Ureter (tissue), 1 donor: ENCODE measurements at regions not wholly inside any gene's neighbourhood (a gene's known extent, or its start where the extent isn't known, plus 50 kb on each side); places are given as distances from the start of the nearest gene placed in this dataset.
"Not testable (repeated sequence)": the region's sequence is repeated elsewhere in the genome, so short reads cannot be mapped to it uniquely, and the experiment has no call there.

ENCODE experiments used
- DNase-seq: peaks from one replicate; pipeline ENCODE4 v3.0.0-alpha.2; 2020; ENCODE audit warnings: low spot score
- donor health status: DM: yes; HTN: yes; CAD: no.

GRCh38 chr1:229175297-229175696 lies 95.6 kb upstream of the RAB4A start:
- not testable (repeated sequence) for DNase-seq

GRCh38 chr1:229176457-229176856 lies 94.5 kb upstream of the RAB4A start:
- not testable (repeated sequence) for DNase-seq

- DNase-seq, result no peak
Measured at GRCh38 chr1:229180161-229180560, 90.8 kb upstream of the RAB4A start.

GRCh38 chr1:229181419-229181818 lies 89.5 kb upstream of the RAB4A start:
- no peak for DNase-seq

GRCh38 chr1:229183588-229183987 lies 87.3 kb upstream of the RAB4A start:
- DNase-seq, result no peak

GRCh38 chr1:229184066-229184465 lies 86.8 kb upstream of the RAB4A start:
- DNase-seq, result no peak

GRCh38 chr1:229185963-229186362 lies 84.9 kb upstream of the RAB4A start:
- DNase-seq, result no peak

GRCh38 chr1:229186373-229187056 lies 84.4 kb upstream of the RAB4A start:
- DNase-seq, result no peak

- no peak for DNase-seq
Measured at GRCh38 chr1:229190057-229190575, 80.8 kb upstream of the RAB4A start.

- DNase-seq, result no peak
Measured at GRCh38 chr1:229191066-229191674, 79.7 kb upstream of the RAB4A start.

GRCh38 chr1:229192031-229192430 lies 78.9 kb upstream of the RAB4A start:
- DNase-seq, result no peak

- no peak for DNase-seq
Measured at GRCh38 chr1:229192853-229193252, 78.1 kb upstream of the RAB4A start.

- no peak for DNase-seq
Measured at GRCh38 chr1:229194096-229194495, 76.8 kb upstream of the RAB4A start.

- DNase-seq, result no peak
Measured at GRCh38 chr1:229195246-229195645, 75.7 kb upstream of the RAB4A start.

GRCh38 chr1:229196404-229197264 lies 74.3 kb upstream of the RAB4A start:
- DNase-seq, result no peak

- DNase-seq, result no peak
Measured at GRCh38 chr1:229197265-229197585, 73.7 kb upstream of the RAB4A start.

GRCh38 chr1:229199261-229200243 lies 71.4 kb upstream of the RAB4A start:
- peak; percentile 74 for DNase-seq

- DNase-seq, result no peak
Measured at GRCh38 chr1:229203030-229203751, 67.7 kb upstream of the RAB4A start.

- DNase-seq, result no peak
Measured at GRCh38 chr1:229203991-229204632, 66.8 kb upstream of the RAB4A start.
